ENCODE measurements at regions not wholly inside any gene's neighbourhood (a gene's known extent, or its start where the extent isn't known, plus 50 kb on each side); places are given as distances from the start of the nearest gene placed in this dataset.

DNA sequence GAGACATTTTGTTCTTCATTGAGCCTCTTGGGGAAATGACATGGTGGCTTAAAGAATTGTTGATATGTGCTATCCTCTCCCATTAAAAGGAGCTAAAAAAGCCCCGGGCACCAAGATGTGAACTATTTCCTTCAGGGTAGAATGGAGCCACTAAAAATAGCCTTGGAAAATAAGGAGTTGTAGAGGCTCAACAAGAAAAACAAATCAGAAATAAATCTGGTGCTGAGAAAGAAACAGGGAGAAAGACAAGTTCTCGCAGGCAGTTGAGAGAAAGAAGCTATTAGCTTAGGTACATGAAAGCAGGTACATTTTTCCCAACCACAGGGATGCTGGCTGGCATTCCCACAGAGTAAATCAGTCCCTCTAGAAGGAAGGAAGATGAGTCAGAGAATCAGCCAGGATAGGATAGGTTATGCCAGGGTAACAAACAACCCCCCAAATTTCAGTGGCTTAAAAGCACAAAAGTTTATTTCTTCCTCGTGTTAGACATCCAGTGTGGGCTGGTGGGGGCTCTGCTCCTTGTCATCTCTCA, 134.6 kb upstream of the ADRA1B start:
- no peak for TF ChIP-seq ZFX (IDR thresholded peaks at IDR 0.05; ENCODE audit: borderline replicate concordance)
- TF ChIP-seq, protein P1, sequence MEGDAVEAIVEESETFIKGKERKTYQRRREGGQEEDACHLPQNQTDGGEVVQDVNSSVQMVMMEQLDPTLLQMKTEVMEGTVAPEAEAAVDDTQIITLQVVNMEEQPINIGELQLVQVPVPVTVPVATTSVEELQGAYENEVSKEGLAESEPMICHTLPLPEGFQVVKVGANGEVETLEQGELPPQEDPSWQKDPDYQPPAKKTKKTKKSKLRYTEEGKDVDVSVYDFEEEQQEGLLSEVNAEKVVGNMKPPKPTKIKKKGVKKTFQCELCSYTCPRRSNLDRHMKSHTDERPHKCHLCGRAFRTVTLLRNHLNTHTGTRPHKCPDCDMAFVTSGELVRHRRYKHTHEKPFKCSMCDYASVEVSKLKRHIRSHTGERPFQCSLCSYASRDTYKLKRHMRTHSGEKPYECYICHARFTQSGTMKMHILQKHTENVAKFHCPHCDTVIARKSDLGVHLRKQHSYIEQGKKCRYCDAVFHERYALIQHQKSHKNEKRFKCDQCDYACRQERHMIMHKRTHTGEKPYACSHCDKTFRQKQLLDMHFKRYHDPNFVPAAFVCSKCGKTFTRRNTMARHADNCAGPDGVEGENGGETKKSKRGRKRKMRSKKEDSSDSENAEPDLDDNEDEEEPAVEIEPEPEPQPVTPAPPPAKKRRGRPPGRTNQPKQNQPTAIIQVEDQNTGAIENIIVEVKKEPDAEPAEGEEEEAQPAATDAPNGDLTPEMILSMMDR (IDR thresholded peaks at IDR 0.05), result no peak
- H3K27ac ChIP-seq, result no peak overlapping the region

DNA sequence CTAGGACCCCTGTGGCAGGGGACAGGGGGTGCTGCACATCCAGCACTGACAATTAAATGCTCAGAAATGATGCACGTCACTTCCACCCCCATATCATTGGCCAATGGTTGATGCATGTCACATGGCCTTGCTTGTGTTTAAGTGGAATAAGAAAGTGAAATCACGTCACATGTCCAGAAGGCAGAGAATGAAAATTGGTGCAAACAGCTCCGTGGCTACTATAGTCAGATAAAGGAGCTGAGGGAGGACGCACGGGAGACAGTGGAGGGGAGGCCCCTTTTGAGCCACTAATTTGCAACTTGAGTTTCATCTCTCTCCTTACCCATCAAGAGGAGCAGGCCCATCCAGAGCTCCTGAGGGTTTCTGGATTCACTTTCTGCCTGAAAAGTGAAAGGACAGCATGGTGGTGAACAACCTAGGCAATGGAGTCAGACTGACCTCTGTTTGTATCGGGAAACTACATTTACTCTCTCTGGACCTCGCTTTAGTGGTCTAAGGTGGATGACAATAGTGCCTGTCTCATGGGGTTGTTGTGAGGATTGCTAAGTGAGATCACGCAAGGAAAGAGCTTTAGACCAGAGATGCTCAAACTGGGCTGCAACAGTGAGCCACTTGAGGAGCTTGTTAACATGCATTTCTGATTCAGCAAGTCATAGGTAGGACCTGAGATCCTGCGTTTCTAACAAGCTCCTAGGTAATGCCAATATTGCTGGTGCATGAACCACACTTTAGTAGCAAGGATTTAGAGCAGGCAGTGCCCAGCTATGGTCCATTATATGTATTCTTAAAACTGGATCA, 133.9 kb upstream of the ADRA1B start:
- TF ChIP-seq, protein P1 (IDR thresholded peaks at IDR 0.05), result no peak
- TF ChIP-seq ZFX (IDR thresholded peaks at IDR 0.05; ENCODE audit: borderline replicate concordance), result no peak
- no peak overlapping the region for H3K27ac ChIP-seq

DNA sequence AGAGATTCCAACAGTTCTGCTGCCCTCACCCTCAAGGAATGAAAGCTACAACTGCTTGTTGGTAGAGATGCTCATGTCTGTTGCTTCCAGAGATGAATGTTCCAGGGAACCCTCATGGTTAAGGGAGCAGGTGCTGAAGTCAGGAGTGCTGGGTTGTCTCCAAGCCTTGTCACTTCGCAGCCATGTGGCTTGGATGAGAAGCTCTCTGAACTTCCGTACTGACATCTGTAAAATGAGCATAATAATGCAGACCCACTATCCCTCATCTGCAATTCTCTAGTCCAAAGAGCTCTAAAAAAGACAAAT, 133.3 kb upstream of the ADRA1B start:
- no peak overlapping the region for H3K27ac ChIP-seq
- no peak for TF ChIP-seq ZFX (IDR thresholded peaks at IDR 0.05; ENCODE audit: borderline replicate concordance)
- TF ChIP-seq, protein P1 (IDR thresholded peaks at IDR 0.05), result no peak

DNA sequence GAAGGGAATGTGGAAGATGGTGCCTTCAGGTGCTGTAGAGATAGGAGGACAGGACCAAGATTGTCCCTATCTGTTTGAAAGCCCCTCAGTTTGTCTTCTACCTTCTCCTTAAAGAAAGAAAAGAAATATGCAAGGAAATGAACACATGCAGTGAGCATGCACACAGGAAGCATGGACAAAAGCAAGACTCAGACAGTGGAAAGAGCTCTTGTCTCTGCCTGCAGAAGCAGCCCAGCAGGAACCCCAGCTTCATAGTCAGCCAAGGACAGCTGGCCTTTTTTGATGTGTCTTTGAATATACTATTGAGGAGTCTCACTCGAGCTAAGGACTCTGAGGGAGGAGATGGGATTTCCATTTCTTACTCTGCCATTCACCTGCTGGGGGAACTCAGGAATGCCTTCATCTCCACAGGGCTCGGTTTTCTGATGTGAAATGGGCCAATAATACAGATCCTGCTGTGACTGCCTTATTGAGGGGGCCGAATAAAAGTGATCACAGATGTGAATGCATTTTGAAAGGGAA, 132.5 kb upstream of the ADRA1B start:
- TF ChIP-seq ZFX (IDR thresholded peaks at IDR 0.05; ENCODE audit: borderline replicate concordance), result no peak
- no peak overlapping the region for H3K27ac ChIP-seq

DNA sequence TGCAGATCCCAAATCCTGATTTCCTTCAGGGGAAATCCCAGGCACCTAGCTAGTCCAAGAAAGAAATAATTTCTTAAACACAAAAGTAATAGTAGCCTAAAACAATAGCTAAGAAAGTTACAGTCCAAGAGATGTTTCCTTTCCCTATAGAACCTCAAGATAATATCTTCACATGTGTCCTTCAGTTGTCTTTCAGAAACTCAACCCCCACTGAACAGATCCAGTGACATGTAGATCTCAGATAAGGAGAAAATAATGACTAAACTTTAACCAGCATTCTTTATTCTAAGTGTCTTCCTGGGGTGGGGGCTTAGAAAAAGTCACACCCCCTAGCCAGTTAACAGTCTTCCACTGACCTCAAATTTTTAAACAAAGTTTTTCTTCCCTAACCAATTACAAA, 131.3 kb upstream of the ADRA1B start:
- TF ChIP-seq, protein P1 (IDR thresholded peaks at IDR 0.05), result no peak
- TF ChIP-seq ZFX (IDR thresholded peaks at IDR 0.05; ENCODE audit: borderline replicate concordance), result no peak
- H3K27ac ChIP-seq, result no peak overlapping the region

DNA sequence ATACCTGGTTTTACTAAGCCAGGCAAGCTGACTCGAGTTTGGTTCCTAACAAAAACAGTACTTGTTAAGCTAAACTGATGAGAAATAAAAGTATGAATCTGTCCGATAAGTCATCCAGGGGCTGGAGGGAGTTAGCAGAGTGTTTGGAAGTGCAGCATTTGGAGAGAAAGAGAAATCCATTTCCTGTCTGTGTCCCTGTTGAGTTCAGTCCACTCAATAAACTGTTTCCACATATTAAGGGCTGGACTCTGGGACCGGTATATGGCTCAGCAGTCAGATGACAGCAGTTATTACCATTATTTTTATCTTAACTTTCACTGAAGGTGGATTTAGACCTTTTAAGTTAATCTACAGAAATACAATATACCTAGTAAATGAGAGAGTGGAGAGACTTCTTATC, 130.6 kb upstream of the ADRA1B start:
- H3K27ac ChIP-seq, result no peak overlapping the region
- TF ChIP-seq, protein P1 (IDR thresholded peaks at IDR 0.05), result no peak
- TF ChIP-seq ZFX (IDR thresholded peaks at IDR 0.05; ENCODE audit: borderline replicate concordance), result no peak

DNA sequence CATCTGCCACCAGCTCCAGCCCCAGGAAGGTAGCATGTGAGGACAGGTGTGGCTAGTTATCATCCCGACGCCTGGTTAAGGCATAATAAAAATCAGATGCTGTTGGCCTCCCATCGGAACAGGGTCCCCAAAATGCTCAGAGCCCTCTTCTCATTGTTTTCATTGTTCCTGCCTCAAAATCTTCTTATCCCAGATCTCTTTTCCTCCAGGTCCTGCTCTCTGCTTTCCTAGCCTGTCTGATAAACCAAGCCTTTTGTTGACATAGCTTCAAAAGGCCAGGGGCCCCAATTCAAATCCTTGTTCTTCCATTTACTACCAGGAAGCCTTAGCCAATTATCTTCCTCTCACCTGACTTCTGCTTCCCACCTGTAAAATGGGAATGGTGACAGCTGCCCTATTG, 130.1 kb upstream of the ADRA1B start:
- H3K27ac ChIP-seq, result no peak overlapping the region
- no peak for TF ChIP-seq ZFX (IDR thresholded peaks at IDR 0.05; ENCODE audit: borderline replicate concordance)
- TF ChIP-seq, protein P1 (IDR thresholded peaks at IDR 0.05), result no peak
